Type B pancreatic cell (in vitro differentiated cells): ENCODE measurements at regions not wholly inside any gene's neighbourhood (a gene's known extent, or its start where the extent isn't known, plus 50 kb on each side); places are given as distances from the start of the nearest gene placed in this dataset.

ENCODE experiments used
- DNase-seq: peaks from one replicate; pipeline ENCODE4 v3.0.0; 2021; ENCODE audit warnings: mixed read lengths; ENCODE audit not compliant: unreplicated experiment; ENCODE audit errors: extremely low spot score
- H3K27ac Mint-ChIP-seq: 2 replicates; pipeline ENCODE4 v1.8.0; 2021; ENCODE audit warnings: mild to moderate bottlenecking, mixed read lengths
- H3K27me3 Mint-ChIP-seq: 2 replicates; pipeline ENCODE4 v1.8.0; 2021; ENCODE audit warnings: mixed read lengths
- H3K36me3 Mint-ChIP-seq: 2 replicates; pipeline ENCODE4 v1.8.0; 2021; ENCODE audit warnings: mixed read lengths
- H3K4me1 Mint-ChIP-seq: one replicate; pipeline ENCODE4 v1.8.0; 2021; ENCODE audit warnings: mixed read lengths; ENCODE audit not compliant: unreplicated experiment
- H3K4me3 Mint-ChIP-seq: 2 replicates; pipeline ENCODE4 v1.8.0; 2021; ENCODE audit warnings: mild to moderate bottlenecking, mixed read lengths
- H3K9me3 Mint-ChIP-seq: 2 replicates; pipeline ENCODE4 v1.8.0; 2021; ENCODE audit warnings: mixed read lengths
- CTCF ChIP-seq: fragments of 200-600 bp; sonication (generic); conservative IDR thresholded peaks from 2 replicates; pipeline ENCODE4 v1.5.0; 2021; ENCODE audit warnings: antibody characterized with exemption, mild to moderate bottlenecking

DNA sequence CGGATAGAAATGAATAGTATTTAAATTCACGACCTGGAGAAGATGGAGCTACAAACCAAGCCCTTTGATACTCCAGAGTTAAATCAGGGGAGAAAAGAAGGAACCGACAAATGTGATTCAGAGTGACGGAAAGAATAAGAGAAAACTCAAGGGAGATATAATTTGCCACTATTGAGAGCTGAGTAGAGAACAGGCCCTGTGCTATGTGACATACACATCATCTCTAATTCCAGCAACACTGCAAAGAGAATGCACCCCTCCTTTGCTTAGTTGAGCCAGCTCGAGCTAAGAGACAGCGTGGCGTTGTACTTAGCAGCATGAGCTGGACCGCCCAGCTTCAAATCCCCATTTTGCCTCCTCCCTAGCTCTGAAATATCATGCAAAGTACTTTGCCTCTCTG is 266.4 kb upstream of the TENM3 start:
- TF ChIP-seq CTCF: no peak
- H3K4me3 Mint-ChIP-seq: no peak overlapping the region
- peaks cover 5% of the 10 kb centered on the region for H3K9me3 Mint-ChIP-seq
- H3K27ac Mint-ChIP-seq: no peak overlapping the region
- H3K27me3 Mint-ChIP-seq: no peaks in the 10 kb centered on the region
- DNase-seq: no peak
- H3K36me3 Mint-ChIP-seq: no peaks in the 10 kb centered on the region
- peaks cover 2% of the 10 kb centered on the region for H3K4me1 Mint-ChIP-seq

- no peak overlapping the region for H3K27ac Mint-ChIP-seq
- TF ChIP-seq CTCF: no peak
- H3K9me3 Mint-ChIP-seq: peaks cover 5% of the 10 kb centered on the region
- no peaks in the 10 kb centered on the region for H3K36me3 Mint-ChIP-seq
- H3K4me1 Mint-ChIP-seq: peaks cover 26% of the 10 kb centered on the region
- no peak for DNase-seq
- H3K27me3 Mint-ChIP-seq: peaks cover 4% of the 10 kb centered on the region
- no peak overlapping the region for H3K4me3 Mint-ChIP-seq
Observed at GRCh38 chr4:181982437-181982836, 260.8 kb upstream of the TENM3 start.

DNA sequence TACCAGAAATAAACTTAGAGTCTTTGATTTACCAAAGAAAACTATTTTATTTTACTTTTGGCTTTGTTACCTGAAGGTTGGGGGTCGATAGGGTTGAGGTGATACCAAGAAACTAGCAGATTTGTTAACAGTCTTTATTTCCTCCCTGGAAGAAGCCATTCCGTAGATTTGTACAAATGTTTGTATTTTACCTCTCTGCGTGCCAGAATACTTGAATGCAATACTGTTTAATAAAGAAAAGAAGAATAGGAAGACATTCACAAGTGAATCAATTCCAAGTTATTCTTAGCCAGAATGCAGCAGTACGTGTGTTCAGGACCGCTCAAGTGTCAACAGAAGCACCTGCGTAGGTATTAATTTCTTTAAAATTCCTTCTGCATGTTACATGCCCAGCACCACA is 260.3 kb upstream of the TENM3 start:
- no peak for TF ChIP-seq CTCF
- peaks cover 2% of the 10 kb centered on the region for H3K9me3 Mint-ChIP-seq
- H3K4me3 Mint-ChIP-seq: no peak overlapping the region

DNA sequence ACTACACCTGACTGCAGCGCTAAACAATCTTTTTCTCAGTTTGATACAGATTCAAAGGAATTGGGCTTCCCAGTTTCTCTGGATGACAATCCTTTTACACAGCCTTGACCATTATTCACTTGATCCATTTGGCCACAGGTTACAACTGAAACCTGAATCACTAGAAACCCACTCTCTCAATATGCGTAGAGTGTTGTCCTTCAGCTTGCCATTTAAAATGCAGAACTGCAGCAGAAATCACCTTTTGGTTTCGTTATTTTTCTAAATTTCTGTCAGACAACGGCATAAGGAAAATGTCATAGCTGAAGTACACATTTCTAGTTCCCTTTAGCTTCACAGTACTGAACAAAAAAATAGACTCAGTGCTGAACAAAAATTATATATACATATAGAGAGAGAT is 255.8 kb upstream of the TENM3 start:
- no peak for TF ChIP-seq CTCF
- H3K36me3 Mint-ChIP-seq: no peaks in the 10 kb centered on the region
- no peaks in the 10 kb centered on the region for H3K9me3 Mint-ChIP-seq
- no peak overlapping the region for H3K27ac Mint-ChIP-seq
- no peak for DNase-seq
- no peak overlapping the region for H3K4me3 Mint-ChIP-seq
- peaks cover 24% of the 10 kb centered on the region for H3K4me1 Mint-ChIP-seq
- peaks cover 7% of the 10 kb centered on the region for H3K27me3 Mint-ChIP-seq

More for the DNA sequence above, 260.3 kb upstream of the TENM3 start:
- Mint-ChIP-seq H3K36me3 (no peaks in the 10 kb centered on the region), H3K27me3 (peaks cover 4% of the 10 kb centered on the region), H3K4me1 (peaks cover 26% of the 10 kb centered on the region), H3K27ac (no peak overlapping the region)
- DNase-seq: no peak

DNA sequence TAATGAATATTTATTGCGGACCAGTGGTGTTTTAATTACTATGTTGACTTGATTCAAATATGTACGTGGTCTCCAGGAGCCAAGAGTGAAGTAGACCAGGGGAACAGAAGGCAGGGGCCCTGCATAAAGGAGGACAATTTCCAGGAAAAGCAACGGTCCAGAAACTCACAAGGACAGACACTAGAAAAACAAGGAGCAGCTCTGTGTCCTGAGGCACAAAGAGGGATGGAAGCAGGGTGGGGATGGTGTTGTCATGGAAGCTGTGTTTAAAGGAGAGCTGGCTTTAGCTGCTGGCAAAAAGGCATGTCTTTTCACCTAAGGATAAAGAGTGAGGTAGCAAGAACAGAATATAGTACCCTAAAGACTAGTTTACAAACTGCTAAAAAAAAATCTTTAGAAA is 254.1 kb upstream of the TENM3 start:
- Mint-ChIP-seq H3K36me3 (no peaks in the 10 kb centered on the region), H3K27ac (no peak overlapping the region), H3K9me3 (no peaks in the 10 kb centered on the region), H3K27me3 (peaks cover 7% of the 10 kb centered on the region), H3K4me1 (peaks cover 14% of the 10 kb centered on the region), H3K4me3 (no peak overlapping the region)
- TF ChIP-seq CTCF: no peak
- no peak for DNase-seq
